ENCODE measurements at regions not wholly inside any gene's neighbourhood (a gene's known extent, or its start where the extent isn't known, plus 50 kb on each side); places are given as distances from the start of the nearest gene placed in this dataset.

- intact Hi-C loops (cut with DNase I) = no loop called here
- no peaks in the 10 kb centered on the region for H3K36me3 ChIP-seq
- TF ChIP-seq POLR2A (IDR thresholded peaks at IDR 0.05) = no peak
- TF ChIP-seq, protein P1, sequence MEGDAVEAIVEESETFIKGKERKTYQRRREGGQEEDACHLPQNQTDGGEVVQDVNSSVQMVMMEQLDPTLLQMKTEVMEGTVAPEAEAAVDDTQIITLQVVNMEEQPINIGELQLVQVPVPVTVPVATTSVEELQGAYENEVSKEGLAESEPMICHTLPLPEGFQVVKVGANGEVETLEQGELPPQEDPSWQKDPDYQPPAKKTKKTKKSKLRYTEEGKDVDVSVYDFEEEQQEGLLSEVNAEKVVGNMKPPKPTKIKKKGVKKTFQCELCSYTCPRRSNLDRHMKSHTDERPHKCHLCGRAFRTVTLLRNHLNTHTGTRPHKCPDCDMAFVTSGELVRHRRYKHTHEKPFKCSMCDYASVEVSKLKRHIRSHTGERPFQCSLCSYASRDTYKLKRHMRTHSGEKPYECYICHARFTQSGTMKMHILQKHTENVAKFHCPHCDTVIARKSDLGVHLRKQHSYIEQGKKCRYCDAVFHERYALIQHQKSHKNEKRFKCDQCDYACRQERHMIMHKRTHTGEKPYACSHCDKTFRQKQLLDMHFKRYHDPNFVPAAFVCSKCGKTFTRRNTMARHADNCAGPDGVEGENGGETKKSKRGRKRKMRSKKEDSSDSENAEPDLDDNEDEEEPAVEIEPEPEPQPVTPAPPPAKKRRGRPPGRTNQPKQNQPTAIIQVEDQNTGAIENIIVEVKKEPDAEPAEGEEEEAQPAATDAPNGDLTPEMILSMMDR (IDR thresholded peaks at IDR 0.05) = no peak
- DNase-seq (no peak), ATAC-seq (no peak)
- peaks cover 0 to 3% (median 0%) of the 10 kb centered on the region in 12 donors for H3K9me3 ChIP-seq
- no peaks in the 10 kb centered on the region for H3K4me1 ChIP-seq
- no peaks in the 10 kb centered on the region for H3K27me3 ChIP-seq
- no peak overlapping the region for H3K27ac ChIP-seq
- H3K4me3 ChIP-seq = no peak overlapping the region
Measured at GRCh38 chr11:23221366-23221765, 361.1 kb upstream of the CCDC179 start.

DNA sequence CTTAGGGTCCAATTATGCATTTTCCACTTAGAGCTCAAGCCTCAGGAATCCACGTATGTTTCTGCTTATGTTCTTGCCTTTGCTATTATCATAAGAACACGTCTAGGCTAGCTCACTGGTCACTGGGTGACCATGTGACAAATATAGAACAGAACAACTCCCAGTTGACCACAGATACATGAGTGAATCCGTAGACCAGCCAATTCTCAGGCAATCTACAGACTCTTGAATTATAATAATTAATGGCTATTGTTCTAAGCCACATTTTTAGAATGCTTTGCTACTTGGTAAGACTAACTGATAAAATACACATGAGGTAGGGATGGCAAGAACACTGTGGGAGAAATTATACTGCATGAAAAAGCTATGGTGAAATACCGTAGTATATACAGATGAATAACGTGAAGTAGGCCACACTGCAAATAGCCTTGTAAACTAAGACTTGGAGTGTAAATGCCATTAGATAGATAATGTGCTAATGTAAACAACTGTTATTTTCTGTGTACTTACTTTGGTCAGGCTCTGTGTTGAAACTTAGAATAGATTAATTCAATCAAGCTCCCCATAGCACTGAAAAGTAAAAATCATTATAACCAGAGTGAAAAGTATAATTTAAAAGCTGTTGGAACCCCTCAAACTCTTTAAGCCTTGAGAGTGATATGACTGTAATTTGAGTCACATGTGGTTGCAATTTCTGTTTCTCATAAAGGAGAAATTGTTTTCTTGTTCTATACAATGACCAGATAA, 366.2 kb upstream of the CCDC179 start:
- Histone ChIP-seq H3K27ac (no peak overlapping the region), H3K4me1 (no peaks in the 10 kb centered on the region), H3K4me3 (no peak overlapping the region), H3K27me3 (no peaks in the 10 kb centered on the region), H3K36me3 (no peaks in the 10 kb centered on the region), H3K9me3 (no peaks in the 10 kb centered on the region)
- intact Hi-C loops (cut with DNase I) = no loop called here
- DNase-seq (no peak), ATAC-seq (no peak)
- TF ChIP-seq, protein P1 (IDR thresholded peaks at IDR 0.05) = no peak
- no peak for TF ChIP-seq POLR2A (IDR thresholded peaks at IDR 0.05)
- 51 to 60% (median 56%) methylated on average over 5 of the region's 5 CpGs for WGBS, 4 donors

GRCh38 chr11:23227078-23227445, 366.8 kb upstream of the CCDC179 start:
- Histone ChIP-seq H3K27ac (no peak overlapping the region), H3K36me3 (no peaks in the 10 kb centered on the region), H3K9me3 (no peaks in the 10 kb centered on the region), H3K4me3 (no peak overlapping the region), H3K4me1 (no peaks in the 10 kb centered on the region), H3K27me3 (no peaks in the 10 kb centered on the region)
- TF ChIP-seq, protein P1 (IDR thresholded peaks at IDR 0.05) = no peak
- no peak for TF ChIP-seq POLR2A (IDR thresholded peaks at IDR 0.05)
- WGBS, 4 donors = 27 to 32% (median 28%) methylated on average over 3 of the region's 3 CpGs
- intact Hi-C loops (cut with DNase I) = no loop called here
- DNase-seq = no peak
- no peak for ATAC-seq

DNA sequence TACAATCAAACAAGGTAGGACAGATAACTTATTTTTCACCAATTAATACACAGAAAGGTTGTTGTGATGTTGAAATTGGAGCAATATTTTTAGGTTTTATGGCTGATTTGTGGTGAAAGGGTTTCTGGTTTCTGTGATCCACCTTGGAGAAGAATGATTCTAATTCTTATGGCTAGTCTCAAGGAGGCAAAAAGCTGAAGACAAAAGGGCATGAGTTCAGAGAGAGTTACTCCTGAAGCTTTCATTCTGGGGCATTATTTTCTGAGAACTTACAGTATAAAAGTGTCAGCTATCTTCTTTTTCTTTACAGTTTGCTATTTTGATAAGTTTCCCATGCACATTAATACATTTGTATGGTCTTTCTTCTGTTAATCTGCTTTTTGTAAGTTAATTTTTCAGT, 372.4 kb upstream of the CCDC179 start:
- no peak for TF ChIP-seq POLR2A (IDR thresholded peaks at IDR 0.05)
- TF ChIP-seq, protein P1 (IDR thresholded peaks at IDR 0.05) = no peak

More for the DNA sequence above, 372.4 kb upstream of the CCDC179 start:
- H3K4me1 ChIP-seq = no peaks in the 10 kb centered on the region
- H3K36me3 ChIP-seq = no peaks in the 10 kb centered on the region
- ATAC-seq (no peak), DNase-seq (no peak)
- H3K27me3 ChIP-seq = no peaks in the 10 kb centered on the region
- no peak overlapping the region for H3K27ac ChIP-seq
- no peaks in the 10 kb centered on the region for H3K9me3 ChIP-seq
- intact Hi-C loops (cut with DNase I) = no loop called here
- no peak overlapping the region for H3K4me3 ChIP-seq
